GM18499 (cell line): ENCODE measurements at regions not wholly inside any gene's neighbourhood (a gene's known extent, or its start where the extent isn't known, plus 50 kb on each side); places are given as distances from the start of the nearest gene placed in this dataset.
"Not testable (repeated sequence)": the region's sequence is repeated elsewhere in the genome, so short reads cannot be mapped to it uniquely, and the experiment has no call there.

ENCODE experiments used
- ATAC-seq: cut with Tn5 transposase; IDR thresholded peaks from one replicate; pipeline ENCODE4 v1.9.1; 2021; ENCODE audit warnings: moderate number of reproducible peaks; ENCODE audit not compliant: insufficient read depth, unreplicated experiment

DNA sequence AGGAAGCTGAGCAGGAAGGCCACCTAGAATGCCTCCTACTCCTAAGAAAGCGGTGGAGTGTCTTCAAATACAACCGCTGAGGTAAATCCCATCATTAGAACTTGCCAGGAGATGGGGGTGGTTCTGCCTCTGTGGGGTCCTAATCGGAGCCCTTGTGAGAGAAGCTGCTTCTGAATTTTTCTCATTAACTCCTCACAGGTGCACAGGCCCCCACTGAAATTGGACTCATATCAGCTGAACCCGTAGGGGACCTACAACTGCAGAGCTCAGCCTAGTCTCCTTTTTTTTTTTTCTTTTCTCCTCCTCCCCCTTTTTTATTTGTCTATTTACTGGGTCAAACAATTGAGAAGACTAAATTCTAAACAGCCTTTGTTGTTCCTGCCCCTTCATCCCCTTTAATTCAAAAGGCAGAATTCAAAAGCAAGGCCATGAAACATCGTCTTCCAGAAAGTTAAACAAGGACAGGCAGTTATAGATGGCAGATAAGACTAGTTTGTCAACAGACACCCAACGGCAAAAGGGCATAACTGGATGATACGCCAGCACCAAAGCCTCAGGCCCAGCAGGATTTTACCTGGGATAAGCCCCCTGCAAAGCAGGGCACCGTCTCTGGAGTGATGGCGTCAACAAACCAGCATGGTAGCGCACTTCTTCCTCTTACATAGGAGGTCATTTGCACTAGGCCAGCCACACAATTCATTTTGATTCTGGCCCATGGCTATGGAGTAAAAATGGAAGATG, 213.7 kb upstream of the HES1 start:
- ATAC-seq = no peak

DNA sequence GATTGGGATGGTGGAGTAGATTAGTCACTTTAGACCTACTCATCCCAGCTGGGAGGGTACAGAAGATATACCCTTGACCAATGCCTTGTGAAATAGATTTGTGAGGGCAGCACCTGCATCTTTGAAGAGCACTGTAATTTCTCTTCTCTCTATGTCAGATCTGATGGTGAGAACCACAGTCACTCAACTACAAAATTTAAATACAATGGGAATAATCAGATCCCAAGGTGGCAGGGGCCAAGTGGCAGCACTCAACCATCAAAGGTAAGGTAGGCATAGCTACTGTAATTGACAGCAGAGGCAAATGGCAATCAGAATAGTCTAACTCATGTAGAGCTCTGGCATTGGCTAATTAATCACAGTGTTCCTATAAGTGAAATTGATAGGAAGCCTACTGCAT, 212.0 kb upstream of the HES1 start:
- ATAC-seq = not testable (repeated sequence)

DNA sequence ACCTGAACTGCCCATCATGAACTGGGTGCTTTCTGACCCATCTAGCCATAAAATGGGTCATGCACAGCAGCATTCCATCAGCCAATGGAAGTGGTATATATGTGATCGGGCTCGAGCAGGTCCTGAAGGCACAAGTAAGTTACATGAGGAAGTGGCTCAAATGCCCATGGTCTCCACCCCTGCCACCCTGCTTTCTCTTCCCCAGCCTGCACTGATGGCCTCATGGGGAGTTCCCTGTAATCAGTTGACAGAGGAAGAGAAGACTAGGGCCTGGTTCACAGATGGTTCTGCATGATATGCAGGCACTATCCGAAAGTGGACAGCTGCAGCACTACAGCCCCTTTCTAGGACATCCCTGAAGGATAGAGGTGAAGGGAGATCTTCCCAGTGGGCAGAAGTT, 209.9 kb upstream of the HES1 start:
- ATAC-seq = not testable (repeated sequence)

DNA sequence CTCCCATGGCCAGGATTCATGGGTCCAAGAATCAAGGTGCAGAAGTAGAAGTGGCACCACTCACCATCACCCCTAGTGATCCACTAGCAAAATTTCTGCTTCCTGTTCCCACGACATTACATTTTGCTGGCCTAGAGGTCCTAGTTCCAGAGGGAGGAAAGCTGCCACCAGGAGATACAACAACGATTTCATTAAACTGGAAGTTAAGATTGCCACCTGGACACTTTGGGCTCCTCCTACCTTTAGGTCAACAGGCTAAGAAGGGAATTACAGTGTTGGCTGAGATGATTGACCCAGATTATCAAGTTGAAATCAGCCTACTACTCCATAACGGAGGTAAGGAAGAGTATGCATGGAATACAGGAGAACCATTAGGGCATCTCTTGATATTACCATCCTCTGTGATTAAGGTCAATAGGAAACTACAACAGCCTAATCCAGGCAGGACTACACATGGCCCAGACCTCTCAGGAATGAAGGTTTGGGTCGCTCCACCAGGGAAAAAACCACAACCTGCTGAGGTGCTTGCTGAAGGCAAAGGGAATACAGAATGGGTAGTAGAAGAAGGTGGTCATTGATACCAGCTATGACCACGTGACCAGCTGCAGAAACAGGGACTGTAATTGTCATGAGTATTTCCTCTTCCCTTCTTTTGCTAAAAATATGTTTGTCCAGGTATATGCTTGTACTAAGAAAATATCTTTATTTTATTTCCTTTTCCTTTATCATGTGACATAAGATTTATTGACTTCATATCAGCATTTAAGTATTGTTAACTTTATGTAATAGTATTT, 208.3 kb upstream of the HES1 start:
- not testable (repeated sequence) for ATAC-seq

DNA sequence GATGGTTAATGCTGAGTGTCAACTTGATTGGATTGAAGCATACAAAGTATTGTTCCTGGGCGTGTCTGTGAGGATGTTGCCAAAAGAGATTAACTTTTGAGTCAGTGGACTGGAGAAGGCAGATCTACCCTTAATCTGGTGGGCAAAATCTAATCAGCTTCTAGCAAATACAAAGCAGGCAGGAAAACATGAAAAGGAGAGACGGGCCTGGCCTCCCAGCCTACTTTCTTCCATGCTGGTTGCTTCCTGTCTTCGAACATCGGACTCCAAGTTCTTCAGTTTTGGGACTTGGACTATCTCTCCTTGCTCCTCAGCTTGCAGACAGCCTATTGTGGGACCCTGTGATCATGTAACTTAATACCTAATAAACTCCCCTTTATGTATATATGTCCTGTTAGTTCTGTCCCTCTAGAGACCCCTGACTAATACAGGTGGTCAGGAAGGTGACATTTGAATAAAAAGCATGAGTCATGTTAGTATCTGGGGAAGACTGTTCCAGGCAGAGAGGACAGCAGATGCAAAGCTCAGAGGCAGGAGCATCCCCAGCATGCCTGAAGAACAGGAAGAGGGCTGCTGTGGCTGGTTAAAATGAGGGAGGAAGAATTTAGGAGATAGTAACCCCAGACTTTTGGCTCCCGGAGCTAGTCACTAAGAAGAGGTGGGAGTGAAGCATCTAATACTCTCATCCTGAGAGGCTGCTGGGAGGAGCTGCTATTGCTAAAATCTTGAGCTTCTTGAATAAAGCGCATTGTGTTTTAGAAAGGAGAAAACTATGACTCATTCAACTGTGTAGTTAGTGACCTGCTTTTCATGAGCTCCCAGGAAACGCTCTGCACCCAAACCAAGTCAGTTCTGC, 207.4 kb upstream of the HES1 start:
- no peak for ATAC-seq

DNA sequence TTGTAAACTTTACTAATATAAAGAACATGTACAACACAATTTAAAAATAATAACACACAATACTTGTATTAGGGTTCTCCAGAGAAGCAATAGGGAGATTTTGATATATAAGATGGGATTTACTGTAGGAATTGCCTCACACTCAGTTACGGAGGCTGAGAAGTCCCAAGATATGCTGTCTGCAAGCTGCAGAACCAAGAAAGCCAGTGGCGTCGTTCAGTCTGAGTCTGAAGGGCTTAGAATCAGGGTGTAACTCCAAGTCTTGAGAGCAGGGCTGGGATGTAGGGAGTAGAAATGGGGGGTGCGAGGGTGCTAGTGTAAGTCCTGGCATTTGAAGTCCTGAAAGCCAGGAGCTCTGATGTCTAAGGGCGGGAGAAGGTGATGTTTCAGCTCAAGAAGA, 206.6 kb upstream of the HES1 start:
- no peak for ATAC-seq

DNA sequence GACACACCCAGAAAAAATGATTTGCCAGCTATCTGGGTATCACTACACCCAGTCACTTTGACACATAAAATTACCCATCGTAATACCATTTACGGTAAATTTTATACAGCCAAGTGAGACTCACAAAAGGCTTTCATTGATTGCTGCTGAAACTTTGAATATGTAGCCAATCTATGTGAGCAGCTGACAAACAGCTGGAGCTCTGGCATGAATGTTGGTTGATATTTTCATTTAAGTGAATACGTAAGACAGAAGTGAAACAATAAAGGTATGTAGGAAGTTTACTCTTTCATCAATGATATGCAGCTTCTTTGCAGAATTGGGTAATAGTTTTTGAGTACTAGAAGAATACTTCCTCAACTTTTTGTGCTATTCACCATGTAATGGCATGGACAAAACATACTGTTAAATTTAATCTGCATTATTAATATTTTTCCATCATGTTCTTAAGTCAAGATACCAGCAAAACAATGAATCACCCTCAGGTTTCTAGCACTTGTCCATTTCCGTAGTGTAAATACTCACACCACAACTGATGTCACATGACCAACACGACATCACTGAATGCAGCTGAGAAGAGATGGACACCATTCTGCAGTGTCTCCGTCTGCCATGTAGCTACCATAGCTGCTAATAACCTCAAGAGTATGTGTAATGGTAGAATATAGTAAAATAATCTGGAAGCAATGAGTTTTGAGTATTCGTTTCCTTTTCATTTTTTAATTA, 205.9 kb upstream of the HES1 start:
- ATAC-seq = no peak

DNA sequence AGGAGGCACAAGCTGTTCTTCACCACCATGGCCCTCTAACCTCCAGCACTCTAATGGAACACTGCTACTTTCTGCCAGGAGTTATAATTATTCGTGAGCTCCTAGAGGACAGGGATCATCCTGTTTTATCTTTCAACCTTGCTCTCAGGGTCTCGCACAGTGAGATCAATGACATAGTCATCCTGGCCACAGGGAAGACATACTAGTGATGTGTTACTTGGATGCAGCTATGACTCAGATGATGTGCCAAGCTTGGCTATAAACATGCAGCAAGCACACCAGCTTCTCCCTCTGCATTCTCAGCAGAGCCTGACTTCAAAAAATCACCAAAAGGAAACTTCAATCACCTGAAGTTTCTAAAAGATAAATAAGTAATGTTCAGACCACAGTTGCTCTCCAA, 203.8 kb upstream of the HES1 start:
- ATAC-seq = no peak

DNA sequence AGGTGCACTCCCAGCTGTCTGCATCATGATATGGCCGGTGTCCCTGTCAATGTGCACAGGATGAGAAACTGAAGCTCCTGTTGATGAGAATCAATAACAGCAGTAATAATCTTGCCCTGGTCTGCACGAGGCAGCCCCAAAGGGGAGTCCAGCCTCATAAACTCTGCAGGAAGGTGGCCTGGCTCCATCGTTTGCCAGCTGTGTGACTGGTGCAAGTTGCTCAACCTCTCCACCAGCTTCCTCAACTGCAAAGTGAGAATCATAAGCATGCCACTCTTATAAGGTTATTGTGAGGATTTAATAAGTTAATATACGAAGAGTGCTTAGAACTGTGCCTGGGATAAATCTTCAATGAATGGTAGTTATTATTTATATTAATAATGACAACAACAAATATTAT, 203.4 kb upstream of the HES1 start:
- no peak for ATAC-seq

DNA sequence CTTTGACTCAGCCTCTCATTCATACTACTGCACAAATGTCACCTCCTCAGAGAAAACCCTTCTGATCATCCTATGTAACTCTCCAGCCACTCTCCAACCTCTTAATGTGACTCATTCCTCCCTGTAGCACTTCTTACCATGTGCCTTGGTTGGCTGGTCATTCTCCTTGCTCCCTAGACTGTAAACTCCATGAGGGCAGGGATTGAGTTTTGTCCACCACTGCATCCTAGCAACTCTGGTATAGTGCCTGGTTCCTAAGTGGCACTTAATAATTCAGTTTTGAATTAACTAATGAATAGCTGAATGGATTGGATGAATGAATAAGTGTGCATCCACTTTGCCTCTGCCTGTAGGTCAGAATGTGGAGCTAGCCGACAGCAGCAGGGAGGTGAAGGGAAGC, 202.5 kb upstream of the HES1 start:
- no peak for ATAC-seq

DNA sequence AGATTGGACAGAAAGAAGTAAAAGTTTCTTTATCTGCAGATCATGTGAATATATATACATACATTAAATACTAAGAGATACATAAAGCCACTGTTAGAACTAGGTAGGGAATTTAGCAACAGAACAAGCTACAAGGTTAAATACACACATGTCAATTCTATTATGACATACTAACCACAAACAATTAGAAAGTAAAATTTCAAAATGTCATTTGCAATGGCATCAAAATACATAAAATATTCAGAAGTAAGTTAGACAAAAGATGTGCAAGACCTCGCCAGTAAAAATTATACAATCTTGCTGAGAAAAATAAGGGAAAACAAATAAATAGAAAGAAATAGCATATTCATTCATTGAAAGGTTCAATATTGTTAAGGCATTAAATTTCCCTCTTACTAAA, 200.0 kb upstream of the HES1 start:
- ATAC-seq = no peak

DNA sequence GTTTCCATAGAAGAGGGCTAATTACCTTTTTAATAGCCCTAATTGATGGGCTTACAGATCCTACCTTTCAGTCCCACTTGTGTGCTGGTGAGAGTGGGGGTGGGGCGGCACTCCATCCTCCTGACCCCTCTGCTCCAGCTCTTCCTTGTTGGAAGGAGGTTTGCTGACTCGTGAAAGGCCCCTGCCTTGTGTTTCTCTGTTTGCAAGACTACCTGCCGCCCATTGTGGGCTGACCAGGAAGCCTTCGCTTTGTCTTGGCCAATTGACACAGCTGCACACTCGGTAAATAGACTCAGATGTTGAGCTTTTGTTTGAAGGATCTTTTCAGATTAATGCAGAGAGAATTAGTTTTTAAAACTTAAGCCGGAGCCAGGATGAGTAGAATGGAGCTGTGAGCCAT, 197.3 kb upstream of the HES1 start:
- no peak for ATAC-seq

DNA sequence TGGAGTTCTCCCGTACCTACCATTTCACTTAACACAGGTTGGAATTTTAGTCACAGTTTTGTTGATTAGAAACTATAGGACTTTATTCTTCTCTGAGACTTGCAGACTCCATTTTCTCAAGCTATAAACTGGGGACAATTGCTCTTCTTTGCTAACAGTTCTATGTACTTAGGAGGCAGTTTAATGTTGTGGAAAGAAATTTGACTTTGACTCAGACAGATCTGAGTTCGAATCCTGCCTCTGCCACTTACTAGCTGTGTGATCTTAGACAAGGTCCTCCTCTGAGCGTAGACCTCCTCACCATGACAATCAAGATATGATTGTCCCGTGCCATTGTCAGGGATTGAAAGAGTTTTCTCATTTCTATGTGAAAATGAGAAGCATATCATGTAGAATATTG, 196.4 kb upstream of the HES1 start:
- no peak for ATAC-seq

DNA sequence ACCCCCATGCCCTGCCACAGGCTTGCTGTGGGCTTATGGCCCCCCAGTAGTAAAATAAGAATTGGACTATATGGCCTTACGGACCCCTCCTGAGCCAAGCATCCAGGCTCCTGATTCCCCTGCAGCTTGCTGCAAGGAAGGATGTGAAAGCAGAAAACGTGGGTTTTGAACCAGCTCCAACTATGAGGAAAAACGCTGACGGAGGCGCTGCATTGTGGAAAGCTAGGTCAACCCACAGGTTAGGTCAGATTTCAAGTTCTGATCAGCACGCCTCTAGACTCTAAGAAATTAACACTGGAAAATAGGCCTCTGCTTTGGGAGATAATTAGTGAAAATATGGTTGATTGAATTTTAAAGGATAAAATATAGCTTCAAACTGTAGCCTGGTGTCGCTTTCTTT, 195.4 kb upstream of the HES1 start:
- no peak for ATAC-seq

DNA sequence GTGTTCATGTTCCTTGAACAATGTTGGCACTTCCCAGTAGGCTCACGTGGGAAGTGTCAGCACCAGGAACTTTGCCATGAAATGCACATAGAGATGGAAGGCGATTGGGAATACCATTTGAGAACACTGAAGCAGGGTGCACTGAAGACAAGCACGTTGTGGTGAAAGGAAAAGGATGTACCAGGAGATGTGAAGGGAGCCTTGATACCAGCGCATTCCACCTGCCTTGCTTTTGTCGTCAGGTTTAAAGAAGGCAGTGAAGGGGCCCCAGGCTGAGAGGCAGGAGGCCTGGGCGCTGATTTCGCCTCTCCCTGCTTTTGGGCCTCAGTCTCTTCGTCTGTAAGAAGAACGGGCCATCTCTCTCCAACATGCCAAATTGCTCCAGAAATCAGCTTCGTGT, 194.5 kb upstream of the HES1 start:
- no peak for ATAC-seq

DNA sequence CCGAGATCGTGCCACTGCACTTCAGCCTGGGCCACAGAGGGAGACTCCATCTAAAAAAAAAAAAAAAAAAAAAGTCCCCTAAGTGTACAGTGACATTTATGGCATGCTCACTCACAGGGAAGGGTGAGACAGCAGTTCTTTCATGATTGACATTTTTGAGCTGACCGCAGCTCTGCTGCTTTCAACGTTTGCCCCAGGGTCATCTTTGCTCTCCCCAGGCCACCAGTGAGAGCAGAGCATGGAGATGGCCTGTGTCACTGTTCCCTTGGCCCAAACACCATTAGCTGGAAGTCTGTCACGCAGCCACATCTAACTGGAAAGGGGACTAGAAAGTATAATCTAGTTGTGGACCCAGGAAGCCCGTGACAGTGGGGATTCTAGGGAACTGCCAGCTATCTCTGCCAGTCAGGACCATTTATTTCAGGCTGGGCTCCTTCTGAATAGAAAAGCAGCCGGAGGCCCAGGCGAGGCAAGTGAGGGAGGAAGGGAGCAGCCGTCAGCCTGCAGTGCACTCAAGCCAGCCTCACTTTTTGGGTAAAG, 193.4 kb upstream of the HES1 start:
- ATAC-seq = no peak

DNA sequence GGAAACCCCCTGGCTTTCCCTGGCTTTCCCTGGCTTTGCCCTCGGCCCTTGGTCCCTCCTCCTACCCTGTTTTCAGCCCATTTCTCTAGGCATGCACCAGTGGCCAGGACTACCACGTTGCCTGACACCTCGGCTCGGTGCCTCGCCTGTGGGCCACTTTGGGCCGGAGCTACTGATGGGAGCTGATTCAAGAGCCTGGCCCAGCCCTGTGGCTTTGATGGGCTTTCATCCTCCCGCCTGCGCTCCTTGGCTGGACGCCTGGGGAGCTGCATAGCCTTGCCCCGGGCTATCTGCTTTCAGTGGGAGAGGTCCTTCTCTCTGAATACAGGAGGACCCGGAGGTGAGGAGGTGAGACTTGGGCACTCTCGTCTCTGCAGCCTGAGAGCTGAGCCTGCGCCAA, 192.7 kb upstream of the HES1 start:
- ATAC-seq = no peak

DNA sequence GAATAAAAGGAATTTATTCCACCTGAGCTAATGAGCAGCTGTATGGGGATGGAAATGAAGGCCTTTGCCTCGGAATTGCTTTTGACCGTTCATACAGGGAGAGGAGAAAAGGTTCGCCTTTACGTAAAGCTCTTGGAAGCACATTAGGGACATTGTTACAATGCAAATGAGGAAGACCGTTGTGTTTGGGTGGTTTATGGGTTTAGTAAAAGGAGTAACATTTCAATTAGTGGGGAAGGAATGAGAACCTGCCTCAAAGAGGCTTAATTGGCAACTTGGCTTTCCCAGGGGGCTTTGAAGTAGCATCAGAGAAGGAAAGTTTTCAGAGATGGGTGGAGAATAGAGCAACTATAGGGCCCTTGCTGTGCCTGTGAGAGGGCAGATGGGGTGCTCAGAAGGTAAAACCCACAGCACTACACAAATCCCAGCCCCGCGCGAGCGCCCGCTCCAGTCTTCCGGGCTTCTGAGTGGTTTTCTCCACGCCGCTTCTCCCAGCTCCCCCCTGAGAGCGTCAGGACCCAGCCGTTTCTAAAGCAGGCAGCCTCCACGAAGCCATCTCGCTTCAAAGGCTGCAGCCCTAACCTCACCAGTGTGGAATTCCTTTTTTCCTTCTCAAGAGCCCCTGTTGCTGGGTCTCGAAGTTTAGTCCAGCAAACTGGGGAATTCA, 192.0 kb upstream of the HES1 start:
- no peak for ATAC-seq

DNA sequence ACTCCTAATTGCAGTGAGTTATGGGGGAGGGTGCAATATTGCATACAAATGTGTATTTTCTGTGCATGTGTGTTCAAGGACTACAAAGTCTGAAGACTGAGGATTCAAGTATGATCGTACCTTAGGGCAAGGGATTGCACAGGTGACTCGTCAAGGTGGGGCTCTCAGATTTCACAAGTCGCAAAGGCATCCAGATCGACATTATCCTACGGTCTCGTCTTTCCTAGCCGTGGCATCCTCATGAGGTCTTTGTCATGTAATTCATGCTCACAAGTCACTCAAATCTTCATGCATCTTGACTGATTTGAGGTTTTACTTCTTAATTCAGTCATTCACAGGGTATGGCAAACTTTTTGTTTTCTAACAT, 191.4 kb upstream of the HES1 start:
- ATAC-seq = no peak

DNA sequence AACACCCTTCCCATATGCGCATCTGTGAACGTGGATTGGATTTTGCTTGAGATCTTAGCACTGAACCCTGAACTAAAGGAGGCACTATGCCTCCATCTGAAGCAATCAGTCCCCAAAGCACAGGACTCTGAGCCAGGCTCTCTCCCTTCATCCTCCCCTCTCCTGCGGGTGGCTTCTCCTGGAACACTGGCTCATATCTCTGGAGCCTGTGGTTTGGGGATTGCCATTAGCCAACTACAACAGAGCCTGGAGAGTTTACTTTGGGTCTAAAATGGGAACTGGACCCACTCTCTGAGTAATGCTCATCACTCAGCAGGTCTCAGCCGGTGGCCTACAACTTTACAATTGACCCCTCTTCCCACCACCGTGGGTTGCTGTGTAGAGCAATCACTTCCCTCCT, 190.8 kb upstream of the HES1 start:
- ATAC-seq = no peak
